GM12892 (cell line): ENCODE measurements at regions not wholly inside any gene's neighbourhood (a gene's known extent, or its start where the extent isn't known, plus 50 kb on each side); places are given as distances from the start of the nearest gene placed in this dataset.

Experiments used
- POLR2A ChIP-seq: IDR thresholded peaks from 2 replicates; pipeline ENCODE4 v1.6.1; 2011; ENCODE audit warnings: low read depth, low read length, control low read depth
- POLR2AphosphoS5 ChIP-seq: IDR thresholded peaks from 2 replicates; pipeline ENCODE4 v1.6.1; 2011; ENCODE audit warnings: low read depth, low read length, control low read depth
- TAF1 ChIP-seq: IDR thresholded peaks from 2 replicates; pipeline ENCODE4 v1.6.1; 2011; ENCODE audit warnings: low read depth, mild to moderate bottlenecking, control low read depth, low read length, borderline replicate concordance

DNA sequence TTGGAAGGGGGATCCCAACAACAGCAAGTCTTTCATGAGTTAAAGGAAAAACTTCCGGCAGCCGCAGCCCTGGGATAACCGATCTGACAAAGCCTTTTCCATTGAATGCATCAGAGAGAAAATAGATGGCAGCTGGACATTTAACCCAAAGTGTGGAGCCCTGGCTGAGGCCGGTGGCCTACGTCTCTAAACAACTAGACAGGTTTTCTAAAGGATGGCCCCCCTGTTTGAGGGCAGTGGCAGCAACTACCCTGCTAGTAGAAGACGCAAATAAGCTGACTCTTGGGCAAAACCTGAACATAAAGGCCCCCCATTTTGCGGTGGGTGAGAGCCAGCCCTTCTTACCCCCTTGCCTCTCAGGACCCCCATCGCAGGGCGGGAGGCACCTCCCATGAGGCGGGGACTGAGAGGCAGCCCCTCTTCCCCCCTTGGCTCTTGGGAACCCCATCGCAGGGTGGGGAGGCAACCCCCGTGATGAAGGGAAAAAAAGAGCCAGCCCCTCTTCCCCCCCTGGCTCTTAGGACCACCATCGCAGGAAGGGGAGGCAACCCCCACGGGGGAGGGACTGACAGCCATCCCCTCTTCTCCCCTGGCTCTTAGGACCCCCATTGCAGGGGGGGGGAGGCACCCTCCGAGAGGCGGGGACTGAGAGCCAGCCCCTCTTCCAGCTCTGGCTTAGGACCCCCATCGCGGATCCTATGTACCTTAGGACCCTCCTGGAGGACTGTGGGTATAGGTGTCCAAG lies 2422.9 kb upstream of the PCDH20 start:
- TF ChIP-seq POLR2A: no peak
- no peak for TF ChIP-seq TAF1
- TF ChIP-seq POLR2AphosphoS5: no peak
